ENCODE measurements at regions not wholly inside any gene's neighbourhood (a gene's known extent, or its start where the extent isn't known, plus 50 kb on each side); places are given as distances from the start of the nearest gene placed in this dataset.

DNA sequence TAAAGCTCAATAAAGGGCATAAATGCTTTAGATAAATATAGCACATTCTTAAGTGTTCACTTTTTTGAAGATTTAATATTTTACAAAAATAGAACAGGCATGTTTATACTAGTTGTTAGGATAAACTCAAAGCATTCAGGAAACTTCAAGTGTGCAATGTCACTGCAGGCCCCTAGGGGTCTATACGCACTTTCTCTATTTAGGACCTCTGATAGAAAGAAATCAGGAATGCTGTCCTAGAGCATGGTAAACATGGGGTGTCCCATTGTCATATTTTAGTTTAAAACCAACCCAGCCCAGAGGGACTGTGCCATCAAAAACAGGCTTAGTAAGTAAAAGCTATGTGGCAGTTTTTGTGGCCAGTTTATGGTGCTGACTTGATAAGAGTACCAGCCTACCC, 102.2 kb downstream of the BARHL2 start:
- ATAC-seq (no peak), DNase-seq (no peak)
- Histone ChIP-seq H3K4me3 (no peak overlapping the region), H3K9me3 (no peaks in the 10 kb centered on the region), H3K36me3 (no peaks in the 10 kb centered on the region), H3K27me3 (no peaks in the 10 kb centered on the region), H3K27ac (no peak overlapping the region), H3K4me1 (no peaks in the 10 kb centered on the region)
- intact Hi-C loops (cut with DNase I): no loop called here
- TF ChIP-seq, protein P1, sequence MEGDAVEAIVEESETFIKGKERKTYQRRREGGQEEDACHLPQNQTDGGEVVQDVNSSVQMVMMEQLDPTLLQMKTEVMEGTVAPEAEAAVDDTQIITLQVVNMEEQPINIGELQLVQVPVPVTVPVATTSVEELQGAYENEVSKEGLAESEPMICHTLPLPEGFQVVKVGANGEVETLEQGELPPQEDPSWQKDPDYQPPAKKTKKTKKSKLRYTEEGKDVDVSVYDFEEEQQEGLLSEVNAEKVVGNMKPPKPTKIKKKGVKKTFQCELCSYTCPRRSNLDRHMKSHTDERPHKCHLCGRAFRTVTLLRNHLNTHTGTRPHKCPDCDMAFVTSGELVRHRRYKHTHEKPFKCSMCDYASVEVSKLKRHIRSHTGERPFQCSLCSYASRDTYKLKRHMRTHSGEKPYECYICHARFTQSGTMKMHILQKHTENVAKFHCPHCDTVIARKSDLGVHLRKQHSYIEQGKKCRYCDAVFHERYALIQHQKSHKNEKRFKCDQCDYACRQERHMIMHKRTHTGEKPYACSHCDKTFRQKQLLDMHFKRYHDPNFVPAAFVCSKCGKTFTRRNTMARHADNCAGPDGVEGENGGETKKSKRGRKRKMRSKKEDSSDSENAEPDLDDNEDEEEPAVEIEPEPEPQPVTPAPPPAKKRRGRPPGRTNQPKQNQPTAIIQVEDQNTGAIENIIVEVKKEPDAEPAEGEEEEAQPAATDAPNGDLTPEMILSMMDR (IDR thresholded peaks at IDR 0.05): peak in 1 of 2 donors; percentile 17

DNA sequence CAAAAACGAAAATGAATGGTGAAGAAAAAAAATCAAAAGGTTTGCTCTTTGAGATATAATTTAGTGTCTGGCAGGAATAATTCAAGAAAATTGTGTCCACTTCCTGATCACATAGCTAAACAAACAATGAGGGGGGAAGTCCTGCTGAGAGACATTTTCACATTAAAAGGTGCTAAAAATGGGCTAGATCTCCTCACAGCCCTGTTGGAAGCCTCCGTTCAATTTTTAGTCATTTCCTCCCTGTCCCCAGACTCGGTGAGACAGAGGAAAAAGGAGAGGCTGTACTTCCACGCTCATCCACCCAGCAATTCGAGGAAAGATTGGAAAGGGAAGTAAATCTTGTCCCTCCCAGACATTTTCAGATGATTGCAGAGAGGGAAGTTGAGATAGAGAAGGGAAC, 103.7 kb downstream of the BARHL2 start:
- no peaks in the 10 kb centered on the region for H3K9me3 ChIP-seq
- intact Hi-C loops (cut with DNase I): no loop called here
- DNase-seq: no peak
- H3K36me3 ChIP-seq: no peaks in the 10 kb centered on the region
- TF ChIP-seq, protein P1 (IDR thresholded peaks at IDR 0.05): no peak
- no peaks in the 10 kb centered on the region for H3K4me1 ChIP-seq
- no peak overlapping the region for H3K4me3 ChIP-seq
- no peak for ATAC-seq
- H3K27ac ChIP-seq: no peak overlapping the region
- no peaks in the 10 kb centered on the region for H3K27me3 ChIP-seq

DNA sequence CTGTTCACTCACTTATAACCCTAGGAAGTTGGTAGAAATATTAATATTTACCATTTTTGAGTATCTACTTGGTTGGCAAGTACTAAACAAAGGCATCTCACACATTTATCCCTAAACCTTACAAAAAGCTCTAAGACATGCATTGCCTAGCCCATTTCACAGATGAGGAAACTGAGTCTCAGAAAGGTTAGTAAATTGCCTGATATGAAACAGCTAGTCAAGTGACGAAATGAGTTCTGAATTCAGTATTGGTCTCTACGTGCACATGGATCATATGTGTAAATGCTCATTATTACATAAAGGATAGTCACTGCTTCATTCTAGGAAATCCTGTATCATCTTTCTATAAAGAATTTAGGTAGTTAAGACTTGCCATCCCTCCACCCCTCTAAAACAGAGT, 105.1 kb downstream of the BARHL2 start:
- no peaks in the 10 kb centered on the region for H3K36me3 ChIP-seq
- ATAC-seq (no peak), DNase-seq (no peak)
- no peak overlapping the region for H3K4me3 ChIP-seq
- TF ChIP-seq, protein P1 (IDR thresholded peaks at IDR 0.05): no peak
- no peaks in the 10 kb centered on the region for H3K4me1 ChIP-seq
- intact Hi-C loops (cut with DNase I): no loop called here
- H3K27me3 ChIP-seq: no peaks in the 10 kb centered on the region
- no peak overlapping the region for H3K27ac ChIP-seq
- no peaks in the 10 kb centered on the region for H3K9me3 ChIP-seq

DNA sequence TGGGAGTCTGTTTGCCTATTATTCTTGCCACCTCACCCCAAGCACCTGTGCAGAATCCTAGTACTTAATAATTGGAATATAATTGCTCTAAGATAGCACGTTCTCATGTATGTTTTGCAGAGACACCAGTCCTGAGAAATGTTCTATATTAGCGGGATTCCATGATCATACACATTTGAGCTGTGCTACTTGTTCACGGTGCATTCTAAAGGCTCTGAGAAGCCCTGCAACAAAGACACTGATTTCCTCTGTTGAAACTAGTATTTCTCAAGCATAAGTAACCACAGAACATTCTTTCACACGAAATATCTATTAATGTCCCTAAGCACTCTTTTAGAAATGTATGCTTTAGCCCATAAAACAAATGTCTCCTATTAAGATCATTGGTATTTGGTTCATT, 109.4 kb downstream of the BARHL2 start:
- no peak for ATAC-seq
- no peaks in the 10 kb centered on the region for H3K27me3 ChIP-seq

DNA sequence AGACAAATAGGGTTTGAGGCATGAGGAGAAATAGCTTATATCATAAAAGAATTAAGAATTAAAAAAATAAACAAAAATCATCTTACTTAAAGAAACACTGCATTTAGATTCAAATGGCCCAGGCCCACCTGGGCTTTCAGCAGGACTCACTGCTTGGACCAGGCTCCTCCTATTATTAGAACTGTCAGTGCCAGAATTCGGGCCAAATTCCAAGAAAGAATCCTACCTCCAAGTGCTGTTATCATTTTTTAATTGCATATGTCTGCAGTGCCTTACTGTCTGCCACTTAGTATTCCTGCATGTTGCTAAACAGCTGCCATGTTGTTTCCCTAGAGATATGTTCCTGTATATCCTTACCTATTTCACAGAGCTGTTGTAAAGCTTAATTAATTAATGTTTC, 112.0 kb downstream of the BARHL2 start:
- intact Hi-C loops (cut with DNase I): no loop called here
- TF ChIP-seq, protein P1 (IDR thresholded peaks at IDR 0.05): no peak

More for the DNA sequence above, 109.4 kb downstream of the BARHL2 start:
- DNase-seq: no peak
- no peaks in the 10 kb centered on the region for H3K36me3 ChIP-seq
- H3K4me1 ChIP-seq: no peaks in the 10 kb centered on the region
- H3K9me3 ChIP-seq: no peaks in the 10 kb centered on the region
- TF ChIP-seq, protein P1 (IDR thresholded peaks at IDR 0.05): no peak
- intact Hi-C loops (cut with DNase I): no loop called here
- H3K27ac ChIP-seq: no peak overlapping the region
- no peak overlapping the region for H3K4me3 ChIP-seq

More for the DNA sequence above, 112.0 kb downstream of the BARHL2 start:
- H3K4me3 ChIP-seq: no peak overlapping the region
- H3K27ac ChIP-seq: no peak overlapping the region
- no peaks in the 10 kb centered on the region for H3K36me3 ChIP-seq
- peaks cover 0 to 2% of the 10 kb centered on the region in 2 donors for H3K9me3 ChIP-seq
- no peaks in the 10 kb centered on the region for H3K27me3 ChIP-seq
- H3K4me1 ChIP-seq: no peaks in the 10 kb centered on the region
- DNase-seq (no peak), ATAC-seq (no peak)

All from left lung (tissue), 4 donors.